ENCODE measurements at regions not wholly inside any gene's neighbourhood (a gene's known extent, or its start where the extent isn't known, plus 50 kb on each side); places are given as distances from the start of the nearest gene placed in this dataset.
"Not testable (repeated sequence)": the region's sequence is repeated elsewhere in the genome, so short reads cannot be mapped to it uniquely, and the experiment has no call there.

GRCh38 chr6:28824793-28825731 lies 98.7 kb downstream of the TRIM27 start:
- in situ Hi-C loops (cut with MboI; ENCODE audit: low sequenced_read_pairs): no loop called here

GRCh38 chr6:28825732-28826293 lies 98.0 kb downstream of the TRIM27 start:
- in situ Hi-C loops (cut with MboI; ENCODE audit: low sequenced_read_pairs): no loop called here

DNA sequence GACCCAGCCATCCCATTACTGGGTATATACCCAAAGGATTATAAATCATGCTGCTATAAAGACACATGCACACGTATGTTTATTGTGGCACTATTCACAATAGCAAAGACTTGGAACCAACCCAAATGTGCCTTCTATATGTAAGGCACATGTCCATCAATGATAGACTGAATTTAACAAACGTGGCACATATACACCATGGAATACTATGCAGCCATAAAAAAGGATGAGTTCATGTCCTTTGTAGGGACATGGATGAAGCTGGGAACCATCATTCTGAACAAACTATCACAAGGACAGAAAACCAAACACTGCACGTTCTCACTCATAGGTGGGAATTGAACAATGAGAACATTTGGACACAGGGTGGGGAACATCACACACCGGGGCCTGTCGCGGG lies 92.1 kb downstream of the TRIM27 start:
- in situ Hi-C loops (cut with MboI; ENCODE audit: low sequenced_read_pairs): loop anchor here (10.0 kb wide), 1 partner anchor 153 kb away; no protein-coding TSS in a partner anchor

- in situ Hi-C loops (cut with MboI; ENCODE audit: low sequenced_read_pairs): loop anchor here (10.0 kb wide), 1 partner anchor 148 kb away; no protein-coding TSS in a partner anchor
Observed at GRCh38 chr6:28836703-28837102, 87.1 kb downstream of the TRIM27 start.

- in situ Hi-C loops (cut with MboI; ENCODE audit: low sequenced_read_pairs): loop anchor here (10.0 kb wide), 1 partner anchor 147 kb away; no protein-coding TSS in a partner anchor
Observed at GRCh38 chr6:28838289-28838633, 85.5 kb downstream of the TRIM27 start.

DNA sequence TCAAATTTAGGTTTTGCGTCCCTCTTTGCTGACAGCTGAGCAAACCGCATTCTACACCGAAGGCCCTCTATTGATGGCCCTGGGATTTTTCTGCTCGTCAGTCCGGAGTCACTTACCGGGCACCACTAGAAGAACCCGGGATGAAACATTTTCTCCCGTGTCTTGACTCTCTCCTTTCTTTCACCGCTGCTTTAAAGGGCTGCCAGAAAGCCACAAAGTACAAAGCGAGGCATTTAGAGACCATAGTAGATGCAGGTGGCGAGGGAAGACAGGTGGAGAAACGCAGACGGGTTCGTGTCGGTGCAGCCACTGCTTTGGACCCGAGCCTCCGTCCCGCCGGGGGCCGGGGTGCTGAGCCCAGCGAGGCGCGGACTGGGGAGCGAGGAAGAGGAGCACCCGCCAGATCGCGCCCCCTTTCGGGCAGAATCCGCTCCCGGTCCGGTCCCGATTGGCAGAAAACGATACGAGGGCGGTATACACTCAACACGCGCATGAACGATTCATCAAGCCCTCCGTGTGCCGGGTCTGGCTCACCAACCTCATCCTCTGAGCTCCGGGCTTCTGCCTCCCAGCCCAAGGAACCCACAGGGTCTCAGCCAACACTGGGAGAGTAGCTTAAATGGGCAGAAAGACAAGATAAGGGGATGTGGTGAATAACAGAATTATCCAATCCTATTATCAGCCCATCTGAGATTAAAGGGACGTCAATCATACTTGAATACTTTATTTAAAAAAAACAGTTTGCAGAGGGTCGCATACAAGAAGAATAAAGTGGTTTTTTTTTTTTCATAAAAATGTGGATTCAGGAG lies 84.9 kb downstream of the TRIM27 start:
- in situ Hi-C loops (cut with MboI; ENCODE audit: low sequenced_read_pairs): loop anchor here (10.0 kb wide), 1 partner anchor 146 kb away; no protein-coding TSS in a partner anchor

DNA sequence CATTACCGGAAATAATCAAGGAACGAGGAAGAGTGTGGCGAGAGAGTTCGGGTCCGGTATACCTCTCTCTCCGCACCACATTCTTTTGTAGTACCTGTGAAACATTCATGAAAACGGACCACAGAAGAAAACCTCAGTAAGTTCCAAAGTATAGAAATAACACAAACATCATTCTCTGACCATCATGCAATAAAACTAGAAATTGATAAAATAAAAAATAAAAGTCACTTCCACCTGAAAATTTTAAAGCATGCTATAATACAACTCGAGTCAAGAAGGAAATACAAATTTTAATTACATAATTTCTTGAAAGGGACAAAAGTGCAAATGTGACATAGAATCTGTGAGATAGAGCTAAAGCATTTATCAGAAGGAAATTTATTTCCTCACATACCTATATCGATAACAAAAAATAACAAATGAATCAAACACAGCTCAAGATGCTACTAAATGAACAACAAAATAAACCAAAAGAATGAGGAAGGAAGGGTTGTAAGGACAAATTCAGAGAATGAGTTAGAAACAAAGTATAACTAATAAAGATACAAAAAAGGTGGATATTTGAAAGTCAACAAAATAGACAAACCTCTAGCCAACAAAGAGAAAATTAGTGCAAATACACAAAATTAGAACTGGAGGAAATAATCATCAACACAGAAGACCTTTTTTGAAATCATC lies 84.2 kb downstream of the TRIM27 start:
- in situ Hi-C loops (cut with MboI; ENCODE audit: low sequenced_read_pairs): loop anchor here (10.0 kb wide), 1 partner anchor 145 kb away; no protein-coding TSS in a partner anchor

GRCh38 chr6:28841290-28841689 lies 82.5 kb downstream of the TRIM27 start:
- in situ Hi-C loops (cut with MboI; ENCODE audit: low sequenced_read_pairs): no loop called here

DNA sequence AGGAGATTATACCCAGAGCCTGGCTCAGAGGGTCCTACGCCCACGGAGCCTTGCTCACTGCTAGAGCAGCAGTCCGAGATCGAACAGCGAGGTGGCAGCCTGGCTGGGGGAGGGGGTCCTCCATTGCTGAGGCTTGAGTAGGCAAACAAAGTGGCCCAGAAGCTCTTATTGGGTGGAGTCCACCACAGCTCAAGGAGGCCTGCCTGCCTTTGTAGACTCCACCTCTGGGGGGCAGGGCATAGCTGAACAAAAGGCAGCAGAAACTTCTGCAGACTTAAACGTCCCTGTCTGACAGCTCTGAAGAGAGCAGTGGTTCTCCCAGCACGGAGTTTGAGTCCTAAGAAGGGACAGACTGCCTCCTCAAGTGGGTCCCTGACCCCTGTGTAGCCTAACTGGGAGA lies 75.0 kb downstream of the TRIM27 start:
- in situ Hi-C loops (cut with MboI; ENCODE audit: low sequenced_read_pairs): not testable (repeated sequence)
